ENCODE measurements at regions not wholly inside any gene's neighbourhood (a gene's known extent, or its start where the extent isn't known, plus 50 kb on each side); places are given as distances from the start of the nearest gene placed in this dataset.

DNA sequence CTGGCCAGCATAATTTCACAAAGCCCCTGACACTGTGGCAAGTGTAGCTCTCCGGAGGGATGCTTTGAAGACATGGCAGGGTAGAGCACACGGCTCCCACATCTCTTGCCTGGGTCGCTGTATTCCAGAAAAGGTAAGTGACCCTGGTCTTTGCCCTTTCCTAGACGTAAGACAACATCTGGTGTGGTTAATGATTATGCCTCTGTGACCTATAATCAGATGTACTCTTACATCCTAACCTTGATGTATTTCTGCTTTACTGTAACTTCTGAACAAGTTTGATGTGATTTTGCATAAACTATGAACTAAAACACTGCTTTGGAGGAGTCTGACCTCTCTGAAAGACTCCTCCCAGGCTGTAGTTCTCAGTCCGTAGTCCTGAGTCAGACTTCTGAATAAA is 59.1 kb upstream of the ACSL1 start:
- Histone ChIP-seq H2AFZ (ENCODE audit: low read length) (no peak overlapping the region), H3K9me3 (ENCODE audit: control insufficient read depth, insufficient read depth, low read depth, low read length) (no peaks in the 10 kb centered on the region), H3K4me2 (ENCODE audit: extremely low read depth, insufficient read depth, low read length) (no peak overlapping the region), H3K4me1 (ENCODE audit: control insufficient read depth, extremely low read depth, insufficient read depth, low read length) (no peaks in the 10 kb centered on the region), H3K9ac (ENCODE audit: insufficient read depth, low read length) (no peak overlapping the region), H3K4me3 (replicated peaks in 1 of 4; ENCODE audit: control extremely low read depth in 1 of 4, insufficient read depth in 1 of 4, low read depth in 3 of 4, low read length in 4 of 4) (no peak overlapping the region), H3K27ac (ENCODE audit: insufficient read depth, low read length) (no peak overlapping the region), H4K20me1 (ENCODE audit: control insufficient read depth, extremely low read depth, insufficient read depth, low read length) (no peaks in the 10 kb centered on the region), H3K79me2 (ENCODE audit: control insufficient read depth, insufficient read depth, low read length) (no peaks in the 10 kb centered on the region), H3K36me3 (ENCODE audit: control insufficient read depth, insufficient read depth, low read length) (no peaks in the 10 kb centered on the region), H3K27me3 (ENCODE audit: control insufficient read depth, insufficient read depth, low read length) (no peaks in the 10 kb centered on the region)
- DNase-seq (ENCODE audit: low read depth in 2 of 2): no peak
- TF ChIP-seq EZH2 (IDR thresholded peaks at IDR 0.05; ENCODE audit: low read length, missing control alignments): no peak
- TF ChIP-seq, protein P1, sequence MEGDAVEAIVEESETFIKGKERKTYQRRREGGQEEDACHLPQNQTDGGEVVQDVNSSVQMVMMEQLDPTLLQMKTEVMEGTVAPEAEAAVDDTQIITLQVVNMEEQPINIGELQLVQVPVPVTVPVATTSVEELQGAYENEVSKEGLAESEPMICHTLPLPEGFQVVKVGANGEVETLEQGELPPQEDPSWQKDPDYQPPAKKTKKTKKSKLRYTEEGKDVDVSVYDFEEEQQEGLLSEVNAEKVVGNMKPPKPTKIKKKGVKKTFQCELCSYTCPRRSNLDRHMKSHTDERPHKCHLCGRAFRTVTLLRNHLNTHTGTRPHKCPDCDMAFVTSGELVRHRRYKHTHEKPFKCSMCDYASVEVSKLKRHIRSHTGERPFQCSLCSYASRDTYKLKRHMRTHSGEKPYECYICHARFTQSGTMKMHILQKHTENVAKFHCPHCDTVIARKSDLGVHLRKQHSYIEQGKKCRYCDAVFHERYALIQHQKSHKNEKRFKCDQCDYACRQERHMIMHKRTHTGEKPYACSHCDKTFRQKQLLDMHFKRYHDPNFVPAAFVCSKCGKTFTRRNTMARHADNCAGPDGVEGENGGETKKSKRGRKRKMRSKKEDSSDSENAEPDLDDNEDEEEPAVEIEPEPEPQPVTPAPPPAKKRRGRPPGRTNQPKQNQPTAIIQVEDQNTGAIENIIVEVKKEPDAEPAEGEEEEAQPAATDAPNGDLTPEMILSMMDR (conservative IDR thresholded peaks at IDR 0.05 in 1 of 2, IDR thresholded peaks at IDR 0.05 in 1 of 2; ENCODE audit: low read depth in 1 of 2, low read length in 2 of 2): no peak

DNA sequence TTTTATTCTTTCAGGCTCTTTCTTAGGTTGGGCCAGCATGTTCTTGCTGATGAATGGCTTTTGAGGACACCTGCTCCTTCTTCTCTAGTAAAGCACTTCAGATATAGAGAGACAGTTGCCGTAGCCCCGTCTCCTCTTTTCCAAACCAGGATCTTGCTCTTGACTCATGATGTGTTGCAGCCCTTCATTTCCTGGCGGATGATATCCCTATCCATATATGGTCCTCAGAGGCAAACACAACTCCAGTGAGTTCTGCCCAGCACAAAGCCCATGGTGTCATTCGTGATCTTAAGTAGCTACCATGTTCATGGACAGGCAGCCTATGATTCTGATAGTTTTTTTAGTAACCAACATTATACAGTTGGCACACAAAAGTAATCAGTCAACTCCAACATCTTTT is 59.8 kb upstream of the ACSL1 start:
- Histone ChIP-seq H3K4me2 (ENCODE audit: extremely low read depth, insufficient read depth, low read length) (no peak overlapping the region), H3K4me3 (replicated peaks in 1 of 4; ENCODE audit: control extremely low read depth in 1 of 4, insufficient read depth in 1 of 4, low read depth in 3 of 4, low read length in 4 of 4) (no peak overlapping the region), H3K27me3 (ENCODE audit: control insufficient read depth, insufficient read depth, low read length) (no peaks in the 10 kb centered on the region), H3K36me3 (ENCODE audit: control insufficient read depth, insufficient read depth, low read length) (no peaks in the 10 kb centered on the region), H4K20me1 (ENCODE audit: control insufficient read depth, extremely low read depth, insufficient read depth, low read length) (no peaks in the 10 kb centered on the region), H2AFZ (ENCODE audit: low read length) (no peak overlapping the region), H3K4me1 (ENCODE audit: control insufficient read depth, extremely low read depth, insufficient read depth, low read length) (no peaks in the 10 kb centered on the region), H3K9ac (ENCODE audit: insufficient read depth, low read length) (no peak overlapping the region), H3K9me3 (ENCODE audit: control insufficient read depth, insufficient read depth, low read depth, low read length) (no peaks in the 10 kb centered on the region), H3K79me2 (ENCODE audit: control insufficient read depth, insufficient read depth, low read length) (no peaks in the 10 kb centered on the region), H3K27ac (ENCODE audit: insufficient read depth, low read length) (no peak overlapping the region)
- no peak for DNase-seq (ENCODE audit: low read depth in 2 of 2)
- no peak for TF ChIP-seq EZH2 (IDR thresholded peaks at IDR 0.05; ENCODE audit: low read length, missing control alignments)
- TF ChIP-seq, protein P1 (conservative IDR thresholded peaks at IDR 0.05 in 1 of 2, IDR thresholded peaks at IDR 0.05 in 1 of 2; ENCODE audit: low read depth in 1 of 2, low read length in 2 of 2): no peak

DNA sequence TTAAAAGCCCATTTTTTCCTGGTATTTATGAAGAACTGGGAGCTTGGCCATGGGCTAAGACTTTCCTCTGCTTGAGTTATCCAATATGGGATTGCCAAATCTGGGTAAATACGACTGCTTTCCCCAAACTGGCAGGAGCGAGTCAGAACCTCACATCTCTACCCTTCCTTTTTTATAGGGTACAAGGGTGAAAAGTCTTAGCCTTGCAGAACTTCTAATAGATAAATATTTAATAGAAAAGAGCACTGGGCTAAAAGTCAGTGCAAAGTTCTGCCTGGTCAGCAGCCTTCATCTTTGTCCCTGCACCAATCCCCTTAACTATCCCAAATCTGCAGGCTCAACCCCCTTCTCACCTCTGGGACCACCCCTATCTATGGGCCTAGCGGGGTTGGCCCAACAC is 61.6 kb upstream of the ACSL1 start:
- Histone ChIP-seq H3K4me3 (replicated peaks in 1 of 4; ENCODE audit: control extremely low read depth in 1 of 4, insufficient read depth in 1 of 4, low read depth in 3 of 4, low read length in 4 of 4) (no peak overlapping the region), H3K4me2 (ENCODE audit: extremely low read depth, insufficient read depth, low read length) (no peak overlapping the region), H3K27me3 (ENCODE audit: control insufficient read depth, insufficient read depth, low read length) (no peaks in the 10 kb centered on the region), H3K79me2 (ENCODE audit: control insufficient read depth, insufficient read depth, low read length) (no peaks in the 10 kb centered on the region), H3K36me3 (ENCODE audit: control insufficient read depth, insufficient read depth, low read length) (no peaks in the 10 kb centered on the region), H3K27ac (ENCODE audit: insufficient read depth, low read length) (no peak overlapping the region), H3K9ac (ENCODE audit: insufficient read depth, low read length) (no peak overlapping the region), H4K20me1 (ENCODE audit: control insufficient read depth, extremely low read depth, insufficient read depth, low read length) (no peaks in the 10 kb centered on the region), H3K9me3 (ENCODE audit: control insufficient read depth, insufficient read depth, low read depth, low read length) (no peaks in the 10 kb centered on the region), H3K4me1 (ENCODE audit: control insufficient read depth, extremely low read depth, insufficient read depth, low read length) (no peaks in the 10 kb centered on the region), H2AFZ (ENCODE audit: low read length) (no peak overlapping the region)
- no peak for DNase-seq (ENCODE audit: low read depth in 2 of 2)
- TF ChIP-seq EZH2 (IDR thresholded peaks at IDR 0.05; ENCODE audit: low read length, missing control alignments): no peak
- TF ChIP-seq, protein P1 (conservative IDR thresholded peaks at IDR 0.05 in 1 of 2, IDR thresholded peaks at IDR 0.05 in 1 of 2; ENCODE audit: low read depth in 1 of 2, low read length in 2 of 2): no peak

All from fibroblast of lung (primary cell).